Liver (tissue), 3 donors: ENCODE measurements at regions not wholly inside any gene's neighbourhood (a gene's known extent, or its start where the extent isn't known, plus 50 kb on each side); places are given as distances from the start of the nearest gene placed in this dataset.
A peak's percentile ranks its signal among the peaks of the same experiment; 100 is the strongest.

ENCODE experiments used
- ATF3 ChIP-seq: IDR thresholded peaks from 2 replicates; pipeline ENCODE4 v1.6.1; 2016; ENCODE audit warnings: antibody characterized with exemption
- CTCF ChIP-seq: fragments of 150-350 bp; IDR thresholded peaks from 2 replicates; pipeline ENCODE4 v1.5.1; 2017; ENCODE audit warnings: improper control_type of control experiment, low read depth, low read length; ENCODE audit not compliant: missing input control
- EGR1 ChIP-seq, 2 donors: IDR thresholded peaks; 2 replicates each; pipeline ENCODE4 v1.6.1; 2016 to 2018; ENCODE audit warnings: antibody characterized with exemption in 2 of 2, low read depth in 2 of 2
- FOXA1 ChIP-seq: IDR thresholded peaks from 2 replicates; pipeline ENCODE4 v1.6.1; 2016; ENCODE audit warnings: antibody characterized with exemption
- GABPA ChIP-seq, 2 donors: IDR thresholded peaks in 1 of 2; conservative IDR thresholded peaks in 1 of 2; 2 replicates each; pipeline ENCODE4 v1.6.1; 2016; ENCODE audit warnings: antibody characterized with exemption in 2 of 2, mild to moderate bottlenecking in 1 of 2, moderate library complexity in 1 of 2
- HNF4A ChIP-seq, 2 donors: conservative IDR thresholded peaks; 2 replicates each; pipeline ENCODE4 v1.6.1; 2016; ENCODE audit warnings: antibody characterized with exemption in 2 of 2, mild to moderate bottlenecking in 2 of 2
- HNF4G ChIP-seq: IDR thresholded peaks from 2 replicates; pipeline ENCODE4 v1.6.1; 2016; ENCODE audit warnings: antibody characterized with exemption
- JUND ChIP-seq, 2 donors: IDR thresholded peaks; 2 replicates each; pipeline ENCODE4 v1.6.1; 2016; ENCODE audit warnings: antibody characterized with exemption in 2 of 2
- REST ChIP-seq: IDR thresholded peaks from 2 replicates; pipeline ENCODE4 v1.6.1; 2016; ENCODE audit warnings: antibody characterized with exemption, mild to moderate bottlenecking
- SP1 ChIP-seq: IDR thresholded peaks from 2 replicates; pipeline ENCODE4 v1.6.1; 2018; ENCODE audit warnings: antibody characterized with exemption, mild to moderate bottlenecking
- TAF1 ChIP-seq: conservative IDR thresholded peaks from 2 replicates; pipeline ENCODE4 v1.6.1; 2016; ENCODE audit warnings: antibody characterized with exemption, mild to moderate bottlenecking
- YY1 ChIP-seq: IDR thresholded peaks from 2 replicates; pipeline ENCODE4 v1.6.1; 2016; ENCODE audit warnings: antibody characterized with exemption, mild to moderate bottlenecking
- donor health status: healthy.
- donor health status: healthy.

GRCh38 chr16:31696968-31697743 is 169.5 kb downstream of the AHSP start:
- TF ChIP-seq CTCF (peak; percentile 88), ATF3 (no peak), HNF4G (no peak), YY1 (no peak), HNF4A (conservative IDR thresholded peaks at IDR 0.05) (peak in 1 of 2 donors; percentile 10), EGR1 (IDR thresholded peaks at IDR 0.05; ENCODE audit: low read depth in 2 of 2) (no peak), REST (no peak), TAF1 (no peak), JUND (IDR thresholded peaks at IDR 0.05) (no peak), GABPA (IDR thresholded peaks at IDR 0.05 in 1 of 2, conservative IDR thresholded peaks at IDR 0.05 in 1 of 2) (no peak), FOXA1 (no peak), SP1 (no peak)
